Neural progenitor cell (in vitro differentiated cells): ENCODE measurements at regions not wholly inside any gene's neighbourhood (a gene's known extent, or its start where the extent isn't known, plus 50 kb on each side); places are given as distances from the start of the nearest gene placed in this dataset.

ENCODE experiments used
- EZH2 ChIP-seq: fragments of 200-600 bp; sonication (generic); IDR thresholded peaks from 2 replicates; pipeline ENCODE4 v1.6.1; 2017; ENCODE audit warnings: antibody characterized with exemption, mild to moderate bottlenecking, moderate library complexity
- TF ChIP-seq, protein P1 (sequence below): fragments of 200-600 bp; sonication (generic); IDR thresholded peaks from 2 replicates; pipeline ENCODE4 v1.5.1; 2017; ENCODE audit warnings: antibody characterized with exemption, mild to moderate bottlenecking

DNA sequence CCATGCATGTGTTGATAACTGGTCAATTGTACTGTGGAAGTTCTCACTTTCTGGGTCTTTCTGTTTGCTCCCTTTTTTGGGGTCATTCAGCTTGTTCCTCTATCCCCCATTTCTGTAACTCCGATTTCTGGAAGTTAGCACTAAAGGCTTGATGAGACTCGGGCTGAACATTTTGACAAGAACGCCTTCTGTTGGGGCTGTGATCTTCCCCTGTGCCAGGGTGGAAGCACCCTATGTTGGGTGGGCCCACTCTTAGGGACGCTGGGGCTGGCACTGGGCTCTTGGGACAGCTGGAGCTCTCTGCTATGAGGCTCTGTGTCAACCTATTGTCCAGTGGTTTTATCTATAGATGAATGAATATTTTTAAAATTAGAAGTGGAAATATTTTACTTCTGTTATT lies 60.1 kb upstream of the FRMD1 start:
- no peak for TF ChIP-seq EZH2
- TF ChIP-seq, protein P1, sequence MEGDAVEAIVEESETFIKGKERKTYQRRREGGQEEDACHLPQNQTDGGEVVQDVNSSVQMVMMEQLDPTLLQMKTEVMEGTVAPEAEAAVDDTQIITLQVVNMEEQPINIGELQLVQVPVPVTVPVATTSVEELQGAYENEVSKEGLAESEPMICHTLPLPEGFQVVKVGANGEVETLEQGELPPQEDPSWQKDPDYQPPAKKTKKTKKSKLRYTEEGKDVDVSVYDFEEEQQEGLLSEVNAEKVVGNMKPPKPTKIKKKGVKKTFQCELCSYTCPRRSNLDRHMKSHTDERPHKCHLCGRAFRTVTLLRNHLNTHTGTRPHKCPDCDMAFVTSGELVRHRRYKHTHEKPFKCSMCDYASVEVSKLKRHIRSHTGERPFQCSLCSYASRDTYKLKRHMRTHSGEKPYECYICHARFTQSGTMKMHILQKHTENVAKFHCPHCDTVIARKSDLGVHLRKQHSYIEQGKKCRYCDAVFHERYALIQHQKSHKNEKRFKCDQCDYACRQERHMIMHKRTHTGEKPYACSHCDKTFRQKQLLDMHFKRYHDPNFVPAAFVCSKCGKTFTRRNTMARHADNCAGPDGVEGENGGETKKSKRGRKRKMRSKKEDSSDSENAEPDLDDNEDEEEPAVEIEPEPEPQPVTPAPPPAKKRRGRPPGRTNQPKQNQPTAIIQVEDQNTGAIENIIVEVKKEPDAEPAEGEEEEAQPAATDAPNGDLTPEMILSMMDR, result no peak
